H9 (cell line): ENCODE measurements at regions not wholly inside any gene's neighbourhood (a gene's known extent, or its start where the extent isn't known, plus 50 kb on each side); places are given as distances from the start of the nearest gene placed in this dataset.
"Not testable (repeated sequence)": the region's sequence is repeated elsewhere in the genome, so short reads cannot be mapped to it uniquely, and the experiment has no call there.

ENCODE experiments used
- DNase-seq: peaks from one replicate; pipeline ENCODE4 v3.0.0-alpha.2; 2017
- H2AFZ ChIP-seq: one replicate; pipeline ENCODE4 v1.6.1; 2013; ENCODE audit warnings: mild to moderate bottlenecking, low read length, control low read depth, moderate library complexity
- H2AK5ac ChIP-seq: 2 replicates; pipeline ENCODE4 v1.6.1; 2013; ENCODE audit warnings: low read length, control low read depth, mixed read lengths; ENCODE audit not compliant: insufficient read length
- H2BK120ac ChIP-seq: one replicate; pipeline ENCODE4 v1.6.1; 2013; ENCODE audit warnings: low read depth, mild to moderate bottlenecking, low read length, control low read depth, inconsistent platforms; ENCODE audit not compliant: poor library complexity, severe bottlenecking
- H2BK12ac ChIP-seq: 2 replicates; pipeline ENCODE4 v1.6.1; 2013; ENCODE audit warnings: low read length, control low read depth, mixed read lengths, low read depth; ENCODE audit not compliant: insufficient read length
- H2BK15ac ChIP-seq: 2 replicates; pipeline ENCODE4 v1.6.1; 2013; ENCODE audit warnings: low read depth, low read length, control low read depth
- H2BK20ac ChIP-seq: one replicate; pipeline ENCODE4 v1.6.1; 2013; ENCODE audit warnings: low read depth, mild to moderate bottlenecking, low read length, control low read depth, inconsistent platforms; ENCODE audit not compliant: poor library complexity, severe bottlenecking
- H2BK5ac ChIP-seq: 2 replicates; pipeline ENCODE4 v1.6.1; 2013; ENCODE audit warnings: low read length, control low read depth, mixed read lengths; ENCODE audit not compliant: insufficient read length
- H3K14ac ChIP-seq: 2 replicates; pipeline ENCODE4 v1.6.1; 2013; ENCODE audit warnings: low read length, control low read depth; ENCODE audit not compliant: insufficient read depth
- H3K18ac ChIP-seq: 2 replicates; pipeline ENCODE4 v1.6.1; 2013; ENCODE audit warnings: low read depth, mild to moderate bottlenecking, mixed read lengths, low read length, control low read depth; ENCODE audit not compliant: insufficient read length
- H3K23ac ChIP-seq: 2 replicates; pipeline ENCODE4 v1.6.1; 2013; ENCODE audit warnings: low read length, control low read depth, mixed read lengths, low read depth; ENCODE audit not compliant: insufficient read length
- H3K23me2 ChIP-seq: 2 replicates; pipeline ENCODE4 v1.6.1; 2013; ENCODE audit warnings: low read depth, mild to moderate bottlenecking, mixed read lengths, low read length, control low read depth; ENCODE audit not compliant: insufficient read length, poor library complexity, severe bottlenecking
- H3K27ac ChIP-seq: 2 replicates; pipeline ENCODE4 v1.5.1; 2013; ENCODE audit warnings: low read length, control low read depth, mixed read lengths, low read depth; ENCODE audit not compliant: insufficient read length
- H3K27me3 ChIP-seq: 2 replicates; pipeline ENCODE4 v1.6.1; 2013; ENCODE audit warnings: low read length, control low read depth, inconsistent platforms; ENCODE audit not compliant: insufficient read depth
- H3K4ac ChIP-seq: 2 replicates; pipeline ENCODE4 v1.6.1; 2013; ENCODE audit warnings: low read depth, mild to moderate bottlenecking, control low read depth, inconsistent platforms, low read length, moderate library complexity
- H3K4me1 ChIP-seq: 2 replicates; pipeline ENCODE4 v1.6.1; 2013; ENCODE audit warnings: low read length, control low read depth, inconsistent platforms; ENCODE audit not compliant: insufficient read depth
- H3K4me2 ChIP-seq: 2 replicates; pipeline ENCODE4 v1.6.1; 2013; ENCODE audit warnings: low read length, control low read depth, mixed read lengths; ENCODE audit not compliant: insufficient read length, insufficient read depth
- H3K56ac ChIP-seq: 2 replicates; pipeline ENCODE4 v1.6.1; 2013; ENCODE audit warnings: low read depth, mild to moderate bottlenecking, mixed read lengths, low read length, control low read depth; ENCODE audit not compliant: insufficient read length
- H3K79me1 ChIP-seq: 2 replicates; pipeline ENCODE4 v1.6.1; 2013; ENCODE audit warnings: low read depth, mild to moderate bottlenecking, moderate library complexity, low read length, control low read depth, inconsistent platforms; ENCODE audit not compliant: insufficient read depth, poor library complexity, severe bottlenecking
- H3K79me2 ChIP-seq: 2 replicates; pipeline ENCODE4 v1.6.1; 2013; ENCODE audit warnings: low read length, control low read depth, inconsistent platforms; ENCODE audit not compliant: insufficient read depth
- H3K9ac ChIP-seq: 2 replicates; pipeline ENCODE4 v1.6.1; 2013; ENCODE audit warnings: low read length, control low read depth, mixed read lengths; ENCODE audit not compliant: insufficient read length; ENCODE audit errors: extremely low read depth
- H3K9me3 ChIP-seq: one replicate; pipeline ENCODE4 v1.6.1; 2013; ENCODE audit warnings: low read depth, low read length, inconsistent platforms; ENCODE audit not compliant: control insufficient read depth
- H3T11ph ChIP-seq: one replicate; pipeline ENCODE4 v1.6.1; 2013; ENCODE audit warnings: mild to moderate bottlenecking, low read length, control low read depth, inconsistent platforms
- H4K20me1 ChIP-seq: one replicate; pipeline ENCODE4 v1.6.1; 2013; ENCODE audit not compliant: control insufficient read depth, insufficient read length, insufficient read depth
- H4K5ac ChIP-seq: 2 replicates; pipeline ENCODE4 v1.6.1; 2013; ENCODE audit warnings: low read depth, mild to moderate bottlenecking, mixed read lengths, low read length, control low read depth; ENCODE audit not compliant: insufficient read length
- H4K8ac ChIP-seq: replicated peaks from 2 replicates; pipeline ENCODE4 v1.6.1; 2013; ENCODE audit warnings: low read length, control low read depth, mixed read lengths, low read depth; ENCODE audit not compliant: insufficient read length
- H4K91ac ChIP-seq: 2 replicates; pipeline ENCODE4 v1.6.1; 2013; ENCODE audit warnings: low read depth, mild to moderate bottlenecking, moderate library complexity, mixed read lengths, low read length, control low read depth; ENCODE audit not compliant: insufficient read length
- H3K27ac Mint-ChIP-seq, 3 experiments: 2 replicates in 2 of 3; 3 replicates in 1 of 3; pipeline ENCODE4 v1.8.0; 2020 to 2021; ENCODE audit warnings: mixed read lengths in 3 of 3, mild to moderate bottlenecking in 1 of 3, moderate library complexity in 1 of 3
- H3K27me3 Mint-ChIP-seq: 2 replicates; pipeline ENCODE4 v1.8.0; 2021; ENCODE audit warnings: low read depth, mild to moderate bottlenecking, moderate library complexity, mixed read lengths
- H3K36me3 Mint-ChIP-seq, 3 experiments: 2 replicates in 2 of 3; 3 replicates in 1 of 3; pipeline ENCODE4 v1.8.0; 2020 to 2021; ENCODE audit warnings: low read depth in 3 of 3, mixed read lengths in 3 of 3; ENCODE audit not compliant: insufficient read depth in 1 of 3
- H3K4me1 Mint-ChIP-seq, 2 experiments: 2 replicates each; pipeline ENCODE4 v1.8.0; 2020; ENCODE audit warnings: mixed read lengths in 2 of 2
- H3K4me3 Mint-ChIP-seq, 2 experiments: 2 replicates in 1 of 2; 3 replicates in 1 of 2; pipeline ENCODE4 v1.8.0; 2020 to 2021; ENCODE audit warnings: mild to moderate bottlenecking in 2 of 2, mixed read lengths in 2 of 2, moderate library complexity in 1 of 2
- H3K9me3 Mint-ChIP-seq, 2 experiments: 2 replicates in 1 of 2; 3 replicates in 1 of 2; pipeline ENCODE4 v1.8.0; 2020; ENCODE audit warnings: mild to moderate bottlenecking in 2 of 2, mixed read lengths in 2 of 2, moderate library complexity in 1 of 2
- WGBS: extraction: QIAGEN DNeasy Blood & Tissue Kit; methylation state at CpG from one replicate; pipeline ENCODE4 v1.1.7; 2013; ENCODE audit warnings: missing lambda C conversion rate, low lambda C conversion rate, mixed read lengths; ENCODE audit not compliant: insufficient read length; ENCODE audit errors: extremely low coverage; 5-methylcytosine and 5-hydroxymethylcytosine counted together

DNA sequence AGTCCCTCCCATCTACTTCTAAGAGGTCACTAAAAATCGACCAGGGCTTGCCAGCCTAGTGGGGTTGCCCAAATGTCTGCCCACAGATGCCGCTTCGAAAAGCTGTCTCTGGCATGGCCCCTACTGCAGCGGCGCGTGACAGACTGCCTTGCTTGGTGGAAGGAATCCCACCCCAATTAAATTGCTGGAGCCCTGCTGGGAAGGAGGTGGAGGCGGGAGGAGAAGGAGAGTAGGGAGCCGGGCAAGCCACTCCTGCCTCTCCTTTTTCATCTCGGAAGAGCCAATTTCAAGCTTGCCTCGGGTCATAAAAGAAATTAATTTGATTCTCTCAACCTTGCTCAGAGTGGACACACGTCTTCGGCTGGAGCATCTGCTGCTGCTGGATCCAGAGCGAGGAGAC, 106.0 kb downstream of the NPIPA8 start:
- not testable (repeated sequence) for H3K27ac ChIP-seq, H2AK5ac ChIP-seq, H3K79me2 ChIP-seq, H3K23ac ChIP-seq, H2BK20ac ChIP-seq, H3K9ac ChIP-seq, H4K5ac ChIP-seq, H3K4me3 Mint-ChIP-seq, H2BK12ac ChIP-seq, H3T11ph ChIP-seq, H3K18ac ChIP-seq, H3K27ac Mint-ChIP-seq, H3K79me1 ChIP-seq, H3K56ac ChIP-seq, H3K27me3 ChIP-seq, H3K14ac ChIP-seq, H3K4me1 ChIP-seq, H3K36me3 Mint-ChIP-seq, H3K4ac ChIP-seq, H2BK5ac ChIP-seq, H3K27me3 Mint-ChIP-seq, H2AFZ ChIP-seq, H4K20me1 ChIP-seq, H2BK15ac ChIP-seq, H3K23me2 ChIP-seq, H3K4me1 Mint-ChIP-seq, H3K9me3 Mint-ChIP-seq, H2BK120ac ChIP-seq, H3K9me3 ChIP-seq, H3K4me2 ChIP-seq, H4K91ac ChIP-seq, H4K8ac ChIP-seq
- DNase-seq = peak; percentile 21
- no CpG with 5 or more reads among the region's 13 CpGs for WGBS

- H3K27me3 ChIP-seq, H3K4me1 Mint-ChIP-seq, H4K5ac ChIP-seq, H4K8ac ChIP-seq, H4K91ac ChIP-seq, H3K23ac ChIP-seq, H3K27me3 Mint-ChIP-seq, H3K56ac ChIP-seq, H3K9me3 ChIP-seq, H4K20me1 ChIP-seq, H2BK120ac ChIP-seq, H3T11ph ChIP-seq, H3K4me3 Mint-ChIP-seq, H3K79me1 ChIP-seq, H2AFZ ChIP-seq, H3K9ac ChIP-seq, H2BK12ac ChIP-seq, H2BK5ac ChIP-seq, H2BK20ac ChIP-seq, H3K18ac ChIP-seq, H3K79me2 ChIP-seq, H3K9me3 Mint-ChIP-seq, H3K23me2 ChIP-seq, H3K4me1 ChIP-seq, H2BK15ac ChIP-seq, H3K27ac Mint-ChIP-seq, H3K4me2 ChIP-seq, DNase-seq, H3K14ac ChIP-seq, H2AK5ac ChIP-seq, H3K4ac ChIP-seq, H3K27ac ChIP-seq, H3K36me3 Mint-ChIP-seq: not testable (repeated sequence)
- no CpG with 5 or more reads among the region's 24 CpGs for WGBS
These were observed 114.2 kb downstream of the NPIPA8 start for GRCh38 chr16:18222054-18223009.
